NCI-H146 (cell line): ENCODE measurements at regions not wholly inside any gene's neighbourhood (a gene's known extent, or its start where the extent isn't known, plus 50 kb on each side); places are given as distances from the start of the nearest gene placed in this dataset.
"Not testable (repeated sequence)": the region's sequence is repeated elsewhere in the genome, so short reads cannot be mapped to it uniquely, and the experiment has no call there.

Experiments
- DNase-seq: peaks from one replicate; lab custom pipeline; 2025; lab: John Stamatoyannopoulos, UW

GRCh38 chr14:27623782-27624181 lies 1025.9 kb upstream of the NOVA1 start:
- DNase-seq = no peak

GRCh38 chr14:27634056-27634970 lies 1036.5 kb upstream of the NOVA1 start:
- peak; percentile 30 for DNase-seq

- not testable (repeated sequence) for DNase-seq
Measured at GRCh38 chr14:27640688-27641087, 1042.9 kb upstream of the NOVA1 start.

- DNase-seq = no peak
Measured at GRCh38 chr14:27642251-27642866, 1044.5 kb upstream of the NOVA1 start.

GRCh38 chr14:27660683-27661082 lies 1062.8 kb upstream of the NOVA1 start:
- no peak for DNase-seq

GRCh38 chr14:27668531-27668930 lies 1070.7 kb upstream of the NOVA1 start:
- no peak for DNase-seq

- no peak for DNase-seq
Measured at GRCh38 chr14:27672047-27672446, 1074.2 kb upstream of the NOVA1 start.

- not testable (repeated sequence) for DNase-seq
Measured at GRCh38 chr14:27672811-27673737, 1075.2 kb upstream of the NOVA1 start.

GRCh38 chr14:27686137-27686536 lies 1080.5 kb upstream of the FOXG1 start:
- no peak for DNase-seq

- no peak for DNase-seq
Measured at GRCh38 chr14:27688841-27689444, 1077.6 kb upstream of the FOXG1 start.

- no peak for DNase-seq
Measured at GRCh38 chr14:27712364-27712763, 1054.2 kb upstream of the FOXG1 start.

GRCh38 chr14:27715561-27715960 lies 1051.0 kb upstream of the FOXG1 start:
- no peak for DNase-seq

GRCh38 chr14:27721760-27722159 lies 1044.8 kb upstream of the FOXG1 start:
- no peak for DNase-seq

GRCh38 chr14:27725482-27725881 lies 1041.1 kb upstream of the FOXG1 start:
- no peak for DNase-seq

- DNase-seq = peak; percentile 4
Measured at GRCh38 chr14:27727251-27727770, 1039.3 kb upstream of the FOXG1 start.

GRCh38 chr14:27730204-27730603 lies 1036.4 kb upstream of the FOXG1 start:
- DNase-seq = peak; percentile 18

- DNase-seq = peak; percentile 76
Measured at GRCh38 chr14:27739657-27740156, 1026.9 kb upstream of the FOXG1 start.

GRCh38 chr14:27750114-27750513 lies 1016.5 kb upstream of the FOXG1 start:
- DNase-seq = no peak

GRCh38 chr14:27757642-27758041 lies 1008.9 kb upstream of the FOXG1 start:
- not testable (repeated sequence) for DNase-seq

- not testable (repeated sequence) for DNase-seq
Measured at GRCh38 chr14:27760367-27760766, 1006.2 kb upstream of the FOXG1 start.
